ENCODE measurements at regions not wholly inside any gene's neighbourhood (a gene's known extent, or its start where the extent isn't known, plus 50 kb on each side); places are given as distances from the start of the nearest gene placed in this dataset.

GRCh38 chr15:81483496-81483895 lies 109.5 kb upstream of the TMC3 start:
- Mint-ChIP-seq H3K36me3 (ENCODE audit: low read depth) (no peaks in the 10 kb centered on the region), H3K27ac (no peak overlapping the region), H3K9me3 (no peaks in the 10 kb centered on the region), H3K4me1 (ENCODE audit: low read depth) (no peaks in the 10 kb centered on the region), H3K27me3 (no peaks in the 10 kb centered on the region), H3K4me3 (no peak overlapping the region)
- intact Hi-C loops (cut with micrococcal nuclease): no loop called here

GRCh38 chr15:81481346-81481745 lies 107.3 kb upstream of the TMC3 start:
- no peaks in the 10 kb centered on the region for H3K4me1 Mint-ChIP-seq (ENCODE audit: low read depth)
- intact Hi-C loops (cut with micrococcal nuclease): loop anchor here (2.0 kb wide), 1 partner anchor 565 kb away; the partner anchor contains the start of gene MEX3B
- no peaks in the 10 kb centered on the region for H3K27me3 Mint-ChIP-seq
- no peaks in the 10 kb centered on the region for H3K9me3 Mint-ChIP-seq
- no peak overlapping the region for H3K4me3 Mint-ChIP-seq
- H3K27ac Mint-ChIP-seq: no peak overlapping the region
- H3K36me3 Mint-ChIP-seq (ENCODE audit: low read depth): no peaks in the 10 kb centered on the region

GRCh38 chr15:81480645-81481053 lies 106.6 kb upstream of the TMC3 start:
- no peak overlapping the region for H3K4me3 Mint-ChIP-seq
- H3K9me3 Mint-ChIP-seq: no peaks in the 10 kb centered on the region
- no peaks in the 10 kb centered on the region for H3K36me3 Mint-ChIP-seq (ENCODE audit: low read depth)
- H3K4me1 Mint-ChIP-seq (ENCODE audit: low read depth): no peaks in the 10 kb centered on the region
- intact Hi-C loops (cut with micrococcal nuclease): loop anchor here (1.0 to 2.0 kb wide), 3 partner anchors 459 to 718 kb away; partner anchors contain the start of gene MEX3B
- no peaks in the 10 kb centered on the region for H3K27me3 Mint-ChIP-seq
- H3K27ac Mint-ChIP-seq: no peak overlapping the region

DNA sequence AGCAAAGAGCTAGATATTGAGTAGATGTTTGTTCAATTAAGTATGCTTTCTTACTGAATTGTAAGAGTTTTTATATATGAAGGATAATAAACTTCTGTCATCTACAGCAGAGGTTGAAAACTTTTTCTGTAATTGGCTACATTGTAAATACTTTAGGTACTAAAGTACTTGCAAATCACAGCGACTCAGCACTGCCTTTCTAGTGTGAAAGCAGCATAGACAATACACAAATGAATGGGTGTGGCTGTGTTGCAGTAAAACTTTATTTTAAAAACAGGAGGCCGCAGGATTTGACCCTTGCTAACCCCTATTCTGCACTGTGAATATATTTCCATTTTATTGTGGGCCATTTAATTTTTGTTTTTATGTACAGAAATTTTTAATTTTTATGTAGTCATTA lies 104.3 kb upstream of the TMC3 start:
- no peaks in the 10 kb centered on the region for H3K9me3 Mint-ChIP-seq
- H3K36me3 Mint-ChIP-seq (ENCODE audit: low read depth): no peaks in the 10 kb centered on the region
- no peaks in the 10 kb centered on the region for H3K27me3 Mint-ChIP-seq
- intact Hi-C loops (cut with micrococcal nuclease): no loop called here
- H3K27ac Mint-ChIP-seq: no peak overlapping the region
- no peaks in the 10 kb centered on the region for H3K4me1 Mint-ChIP-seq (ENCODE audit: low read depth)
- H3K4me3 Mint-ChIP-seq: no peak overlapping the region

DNA sequence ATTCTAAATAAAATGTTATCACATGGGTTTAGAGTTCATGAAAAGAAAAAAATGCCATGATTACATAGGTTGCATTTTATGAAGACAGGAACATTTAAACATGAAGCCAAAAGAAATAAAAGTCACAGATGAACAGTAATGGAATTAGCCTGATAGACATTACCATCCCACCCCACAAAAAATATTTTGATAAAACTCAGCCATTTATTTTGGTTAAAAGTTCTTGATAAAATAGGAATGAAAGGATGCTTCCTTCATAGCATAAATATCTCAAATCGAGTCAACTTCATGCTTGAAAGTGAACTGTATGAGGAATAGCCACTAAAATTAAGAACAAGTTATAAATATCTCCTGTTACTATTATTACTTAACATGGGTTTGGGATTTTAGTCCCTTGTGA lies 101.9 kb upstream of the TMC3 start:
- Mint-ChIP-seq H3K4me1 (ENCODE audit: low read depth) (no peaks in the 10 kb centered on the region), H3K4me3 (no peak overlapping the region), H3K27ac (no peak overlapping the region), H3K9me3 (no peaks in the 10 kb centered on the region), H3K27me3 (no peaks in the 10 kb centered on the region), H3K36me3 (ENCODE audit: low read depth) (no peaks in the 10 kb centered on the region)
- intact Hi-C loops (cut with micrococcal nuclease): no loop called here

DNA sequence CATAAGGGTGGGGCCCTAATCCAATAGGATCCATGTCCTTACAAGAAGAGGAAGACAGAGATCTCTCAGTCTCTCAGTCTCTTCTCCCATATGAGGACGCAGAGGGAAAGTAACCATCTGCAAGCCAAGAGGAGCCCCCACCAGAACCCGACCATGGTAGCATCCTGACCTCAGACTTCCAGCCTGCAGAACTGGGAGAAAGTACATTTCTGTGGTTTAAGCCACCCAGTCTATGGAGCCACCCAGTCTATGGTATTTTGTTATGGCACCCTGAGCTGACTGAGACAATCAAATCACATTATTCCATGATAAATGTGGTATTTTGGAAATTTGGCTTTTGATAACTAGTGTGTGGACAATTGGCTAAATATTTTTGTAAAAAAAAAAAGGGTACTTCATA lies 101.5 kb upstream of the TMC3 start:
- intact Hi-C loops (cut with micrococcal nuclease): no loop called here
- no peaks in the 10 kb centered on the region for H3K27me3 Mint-ChIP-seq
- no peak overlapping the region for H3K4me3 Mint-ChIP-seq

GRCh38 chr15:81473946-81474345 lies 99.9 kb upstream of the TMC3 start:
- Mint-ChIP-seq H3K4me3 (no peak overlapping the region), H3K36me3 (ENCODE audit: low read depth) (no peaks in the 10 kb centered on the region), H3K4me1 (ENCODE audit: low read depth) (no peaks in the 10 kb centered on the region), H3K9me3 (no peaks in the 10 kb centered on the region), H3K27me3 (no peaks in the 10 kb centered on the region), H3K27ac (no peak overlapping the region)
- intact Hi-C loops (cut with micrococcal nuclease): no loop called here

More for the DNA sequence above, 101.5 kb upstream of the TMC3 start:
- H3K36me3 Mint-ChIP-seq (ENCODE audit: low read depth): no peaks in the 10 kb centered on the region
- H3K4me1 Mint-ChIP-seq (ENCODE audit: low read depth): no peaks in the 10 kb centered on the region
- no peaks in the 10 kb centered on the region for H3K9me3 Mint-ChIP-seq
- H3K27ac Mint-ChIP-seq: no peak overlapping the region

GRCh38 chr15:81473177-81473576 lies 99.2 kb upstream of the TMC3 start:
- Mint-ChIP-seq H3K36me3 (ENCODE audit: low read depth) (no peaks in the 10 kb centered on the region), H3K4me3 (no peak overlapping the region), H3K4me1 (ENCODE audit: low read depth) (no peaks in the 10 kb centered on the region), H3K27me3 (no peaks in the 10 kb centered on the region), H3K27ac (no peak overlapping the region), H3K9me3 (no peaks in the 10 kb centered on the region)
- intact Hi-C loops (cut with micrococcal nuclease): no loop called here

- H3K36me3 Mint-ChIP-seq (ENCODE audit: low read depth): no peaks in the 10 kb centered on the region
- no peak overlapping the region for H3K4me3 Mint-ChIP-seq
- no peaks in the 10 kb centered on the region for H3K4me1 Mint-ChIP-seq (ENCODE audit: low read depth)
- intact Hi-C loops (cut with micrococcal nuclease): no loop called here
- no peaks in the 10 kb centered on the region for H3K27me3 Mint-ChIP-seq
- H3K9me3 Mint-ChIP-seq: peaks cover 9% of the 10 kb centered on the region
- no peak overlapping the region for H3K27ac Mint-ChIP-seq
These were observed 97.1 kb upstream of the TMC3 start for GRCh38 chr15:81471151-81471550.

DNA sequence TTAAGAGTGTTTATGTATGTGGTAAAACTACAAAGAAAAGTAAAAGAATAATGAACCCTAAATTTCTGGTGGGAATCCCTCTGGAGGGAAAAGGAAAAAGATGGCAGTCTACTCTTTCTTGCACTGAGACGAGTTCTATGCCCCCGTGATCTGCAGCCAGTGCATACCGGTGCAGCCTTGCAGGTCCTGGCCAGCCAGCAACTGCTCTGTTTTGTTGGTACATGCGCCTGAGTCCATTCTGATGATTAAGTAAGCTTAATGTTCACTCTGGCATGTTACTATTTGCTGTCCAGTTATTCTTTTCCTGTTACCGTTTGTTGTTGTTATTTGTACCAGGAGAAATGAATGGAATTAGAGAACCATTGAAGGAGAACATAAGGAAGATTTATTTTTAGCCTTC lies 95.1 kb upstream of the TMC3 start:
- no peak overlapping the region for H3K4me3 Mint-ChIP-seq
- no peaks in the 10 kb centered on the region for H3K36me3 Mint-ChIP-seq (ENCODE audit: low read depth)
- H3K27me3 Mint-ChIP-seq: no peaks in the 10 kb centered on the region
- H3K4me1 Mint-ChIP-seq (ENCODE audit: low read depth): no peaks in the 10 kb centered on the region
- no peak overlapping the region for H3K27ac Mint-ChIP-seq
- intact Hi-C loops (cut with micrococcal nuclease): no loop called here
- peaks cover 21% of the 10 kb centered on the region for H3K9me3 Mint-ChIP-seq

DNA sequence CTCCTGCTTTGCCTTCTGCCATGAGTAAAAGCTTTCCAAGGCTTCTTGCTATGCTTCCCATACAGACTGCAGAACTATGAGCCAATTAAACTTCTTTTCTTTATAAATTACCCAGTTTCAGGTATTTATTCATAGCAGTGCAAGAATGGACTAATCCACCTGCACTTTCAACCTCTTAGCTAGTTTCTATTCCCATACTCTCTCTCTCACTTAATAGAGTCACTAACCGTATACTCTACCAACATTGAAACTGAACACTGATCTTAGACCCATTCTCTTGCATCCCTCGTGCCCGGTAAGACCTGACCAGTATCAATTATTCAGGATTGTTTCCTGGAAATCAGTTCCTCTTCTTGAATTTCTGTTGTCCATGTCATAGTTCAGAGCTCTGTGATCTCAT lies 92.7 kb upstream of the TMC3 start:
- Mint-ChIP-seq H3K4me3 (no peak overlapping the region), H3K27ac (no peak overlapping the region), H3K4me1 (ENCODE audit: low read depth) (no peaks in the 10 kb centered on the region), H3K9me3 (peaks cover 38% of the 10 kb centered on the region), H3K27me3 (no peaks in the 10 kb centered on the region), H3K36me3 (ENCODE audit: low read depth) (no peaks in the 10 kb centered on the region)
- intact Hi-C loops (cut with micrococcal nuclease): no loop called here

- H3K4me3 Mint-ChIP-seq: no peak overlapping the region
- peaks cover 5% of the 10 kb centered on the region for H3K4me1 Mint-ChIP-seq (ENCODE audit: low read depth)
- intact Hi-C loops (cut with micrococcal nuclease): no loop called here
- peaks cover 13% of the 10 kb centered on the region for H3K9me3 Mint-ChIP-seq
- H3K27ac Mint-ChIP-seq: no peak overlapping the region
- no peaks in the 10 kb centered on the region for H3K36me3 Mint-ChIP-seq (ENCODE audit: low read depth)
- no peaks in the 10 kb centered on the region for H3K27me3 Mint-ChIP-seq
These were observed 80.0 kb upstream of the TMC3 start for GRCh38 chr15:81454024-81454423.

DNA sequence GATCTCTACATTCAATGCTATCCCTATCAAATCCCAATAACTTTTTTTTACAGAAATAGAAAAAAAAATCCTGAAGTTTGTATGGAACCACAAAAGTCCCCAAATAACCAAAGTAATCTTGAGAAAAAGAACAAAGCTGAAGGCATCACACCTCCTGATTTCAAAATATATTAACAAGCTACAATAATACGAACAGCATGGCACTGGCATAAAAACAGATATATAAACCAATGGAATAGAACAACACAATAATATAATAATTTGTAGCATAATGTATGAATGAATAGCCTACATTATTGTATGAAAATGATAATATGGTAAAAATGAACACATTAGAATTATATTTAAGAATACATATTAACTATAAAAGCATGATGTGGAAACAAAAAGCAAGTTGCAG lies 76.7 kb upstream of the TMC3 start:
- no peaks in the 10 kb centered on the region for H3K4me1 Mint-ChIP-seq (ENCODE audit: low read depth)
- H3K4me3 Mint-ChIP-seq: no peak overlapping the region
- H3K36me3 Mint-ChIP-seq (ENCODE audit: low read depth): no peaks in the 10 kb centered on the region
- intact Hi-C loops (cut with micrococcal nuclease): no loop called here
- peaks cover 13% of the 10 kb centered on the region for H3K9me3 Mint-ChIP-seq
- no peak overlapping the region for H3K27ac Mint-ChIP-seq
- no peaks in the 10 kb centered on the region for H3K27me3 Mint-ChIP-seq

- Mint-ChIP-seq H3K27ac (no peak overlapping the region), H3K9me3 (peaks cover 14% of the 10 kb centered on the region), H3K36me3 (ENCODE audit: low read depth) (no peaks in the 10 kb centered on the region), H3K27me3 (no peaks in the 10 kb centered on the region), H3K4me3 (no peak overlapping the region), H3K4me1 (ENCODE audit: low read depth) (no peaks in the 10 kb centered on the region)
- intact Hi-C loops (cut with micrococcal nuclease): no loop called here
These were observed 75.9 kb upstream of the TMC3 start for GRCh38 chr15:81449836-81450474.

Measured in dendritic cell treated with granulocyte-macrophage colony-stimulating factor and Interleukin-4, amounts not matched to agents 40 ng/mL and 50 ng/mL, for 4 days (primary cell).